SHP77 (cell line): ENCODE measurements at regions not wholly inside any gene's neighbourhood (a gene's known extent, or its start where the extent isn't known, plus 50 kb on each side); places are given as distances from the start of the nearest gene placed in this dataset.

Source experiments
- DNase-seq, 2 experiments: peaks; one replicate each; lab custom pipeline; 2025; lab: John Stamatoyannopoulos, UW

- DNase-seq, result no peak
Observed at GRCh38 chr9:108241384-108242073, 614.3 kb downstream of the ACTL7B start.

DNA sequence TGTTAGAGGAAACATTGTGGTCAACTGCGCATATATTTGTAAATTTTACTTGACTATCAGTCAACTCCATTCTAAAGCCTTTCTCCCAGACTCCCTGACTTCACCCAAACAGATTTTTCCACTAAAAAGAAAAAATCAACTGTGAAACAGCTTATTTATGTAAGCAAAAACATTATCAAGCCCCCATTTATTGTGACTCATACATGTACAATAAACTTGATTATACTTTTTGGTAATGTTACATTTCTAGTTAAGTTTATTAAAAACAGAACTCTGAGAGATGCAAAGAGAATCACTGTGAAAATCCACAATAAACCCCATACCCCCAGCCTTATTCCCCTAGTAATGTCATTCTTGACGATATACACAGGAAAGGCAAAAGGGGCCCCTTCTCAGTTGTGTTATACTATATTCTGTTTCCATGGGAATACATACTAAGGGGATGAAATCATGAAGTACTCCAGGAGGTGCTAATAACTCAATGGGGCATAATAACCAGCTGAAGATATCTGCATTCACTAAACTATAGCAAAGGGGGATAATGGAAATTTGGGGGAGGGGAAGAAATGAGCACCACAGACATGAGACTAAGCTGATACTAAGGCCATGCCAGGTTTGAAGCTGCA lies 616.0 kb downstream of the ACTL7B start:
- no peak for DNase-seq

DNA sequence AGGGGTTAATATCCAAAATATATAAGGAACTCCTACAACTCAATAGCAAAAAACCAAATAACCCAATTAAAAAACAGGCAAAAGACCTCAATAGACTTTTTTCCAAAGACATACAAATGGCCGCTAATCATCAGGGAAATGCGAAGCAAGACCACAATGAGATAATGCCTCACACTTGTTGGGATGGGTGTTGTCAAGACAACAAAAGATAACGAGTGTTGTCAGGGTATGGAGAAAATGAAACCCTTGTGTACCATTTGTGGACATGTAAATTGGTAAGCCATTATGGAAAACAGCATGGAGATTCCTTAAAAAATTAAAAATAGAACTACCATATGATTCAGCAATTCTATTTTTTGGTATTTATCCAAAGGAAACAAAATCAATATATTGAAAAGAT lies 620.2 kb downstream of the ACTL7B start:
- no peak for DNase-seq

- DNase-seq, result no peak
Observed at GRCh38 chr9:108234811-108235210, 621.0 kb downstream of the ACTL7B start.

DNA sequence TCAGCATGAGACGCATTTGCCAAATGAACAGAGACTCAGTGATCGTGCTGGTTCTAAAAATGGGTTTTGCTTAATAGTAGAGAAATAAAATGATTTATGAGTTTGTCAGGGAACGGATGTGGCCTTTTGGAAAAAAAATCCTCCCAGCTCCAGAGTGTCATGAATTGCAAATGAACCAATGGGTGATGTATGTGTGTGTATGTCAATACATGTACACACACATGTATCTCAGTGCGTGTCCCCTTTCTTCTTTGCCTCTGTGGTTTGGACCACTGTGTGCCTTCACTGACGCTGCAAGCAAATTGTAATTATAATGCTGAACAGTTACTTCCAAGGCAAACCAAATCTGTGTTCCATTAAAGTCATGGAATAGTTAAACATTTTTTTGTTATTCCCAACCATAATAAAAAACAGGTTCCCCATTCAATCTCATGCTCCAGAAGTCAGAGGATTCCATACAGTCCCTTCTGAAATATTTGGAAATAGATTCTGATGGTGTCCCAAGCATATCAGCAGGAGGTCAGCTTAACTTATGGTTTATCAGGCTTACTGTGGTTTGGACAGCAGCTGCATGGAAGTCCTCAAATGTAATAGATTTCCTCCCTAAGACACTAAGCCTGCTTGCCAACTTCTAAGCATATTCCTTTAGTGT lies 630.5 kb downstream of the ACTL7B start:
- no peak for DNase-seq

DNA sequence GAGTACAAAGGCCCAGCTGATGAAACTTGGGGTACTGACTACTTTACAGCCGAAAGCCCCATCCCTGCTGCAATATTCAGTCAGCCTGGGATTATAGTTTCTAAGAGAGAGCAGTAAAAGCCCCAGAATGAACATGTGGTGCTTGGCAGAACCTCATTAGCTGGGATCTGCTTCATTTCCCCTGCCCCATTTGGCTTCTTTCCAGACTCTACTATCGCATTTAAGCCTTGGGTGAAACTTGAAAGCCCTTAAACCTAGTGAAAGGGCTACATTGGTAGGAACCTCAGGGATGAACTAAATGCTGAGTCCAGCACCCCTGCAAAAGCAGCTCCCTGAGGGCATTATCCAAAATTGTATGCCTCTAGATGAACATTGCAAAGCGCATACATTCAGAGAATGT lies 631.1 kb downstream of the ACTL7B start:
- DNase-seq, result no peak

- no peak for DNase-seq
Observed at GRCh38 chr9:108219664-108220063, 636.1 kb downstream of the ACTL7B start.

DNA sequence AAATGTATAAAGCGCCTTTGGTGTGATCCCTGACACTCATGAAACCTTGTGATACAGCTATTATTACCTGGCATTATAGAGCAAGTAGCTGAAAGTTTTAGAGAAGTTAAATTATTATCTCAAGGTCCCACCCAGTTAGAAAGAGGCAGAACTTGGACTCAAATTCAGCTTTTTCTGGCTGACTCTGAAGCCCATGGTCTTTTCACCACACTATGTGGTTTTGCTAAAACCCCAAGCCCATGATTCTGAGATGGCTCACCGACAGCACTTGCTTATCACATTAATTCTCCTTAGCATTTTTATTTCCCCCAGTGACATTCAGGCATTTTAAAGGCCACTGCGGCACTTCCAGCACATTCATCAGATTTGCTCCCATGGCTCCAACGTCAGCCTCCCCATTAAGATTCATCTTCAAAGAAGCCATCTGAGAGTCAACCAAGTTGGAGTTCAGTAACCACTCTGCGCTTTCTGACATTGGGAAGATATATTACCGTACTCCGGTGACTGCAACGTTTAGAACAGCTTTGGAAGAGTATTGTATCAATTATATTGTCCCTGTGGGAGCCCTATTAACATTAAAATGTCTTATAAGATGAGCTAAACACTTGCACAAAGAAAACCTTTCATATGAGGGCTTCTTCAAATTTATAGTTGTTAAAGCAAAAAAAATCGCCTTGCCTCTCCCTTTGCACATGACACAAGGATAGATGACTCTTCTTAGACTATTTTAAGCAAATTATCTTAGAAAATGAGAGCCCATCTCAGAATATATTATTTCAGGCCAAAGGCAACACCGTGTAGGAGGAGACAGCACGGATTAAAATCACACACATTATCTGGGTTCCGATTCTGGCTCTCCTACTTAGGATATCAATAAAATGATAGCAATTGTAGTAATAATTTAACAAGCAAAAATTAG lies 638.1 kb downstream of the ACTL7B start:
- DNase-seq, result no peak

GRCh38 chr9:108213511-108213910 lies 642.3 kb downstream of the ACTL7B start:
- DNase-seq, result no peak

- DNase-seq, result no peak
Observed at GRCh38 chr9:108212184-108212583, 643.6 kb downstream of the ACTL7B start.

DNA sequence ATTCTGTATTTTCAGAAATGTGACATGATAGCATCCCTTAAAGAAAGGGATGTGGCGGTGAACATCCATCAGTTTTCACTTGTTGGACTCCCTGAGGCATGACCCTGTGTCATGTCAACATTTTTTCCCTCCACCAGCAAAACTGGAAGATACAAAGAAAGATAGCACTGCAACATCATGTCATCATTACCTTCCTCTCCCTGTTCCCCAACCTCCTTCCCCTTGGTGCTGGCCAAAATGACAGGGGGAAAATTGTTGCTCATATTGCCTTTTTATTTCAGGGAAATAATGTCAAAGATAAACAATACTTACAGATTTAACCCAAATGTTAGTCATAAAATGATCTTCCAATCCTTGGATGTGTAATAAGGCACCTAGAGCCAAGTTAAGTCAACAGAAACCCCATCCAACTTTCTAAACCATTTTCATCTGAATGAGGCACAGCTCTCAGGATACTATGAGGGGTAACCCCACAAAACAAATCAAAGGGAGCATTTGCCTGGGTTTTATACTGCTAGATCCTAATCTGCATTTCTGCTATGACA lies 644.3 kb downstream of the ACTL7B start:
- no peak for DNase-seq

- no peak for DNase-seq
Observed at GRCh38 chr9:108209132-108209685, 646.6 kb downstream of the ACTL7B start.

DNA sequence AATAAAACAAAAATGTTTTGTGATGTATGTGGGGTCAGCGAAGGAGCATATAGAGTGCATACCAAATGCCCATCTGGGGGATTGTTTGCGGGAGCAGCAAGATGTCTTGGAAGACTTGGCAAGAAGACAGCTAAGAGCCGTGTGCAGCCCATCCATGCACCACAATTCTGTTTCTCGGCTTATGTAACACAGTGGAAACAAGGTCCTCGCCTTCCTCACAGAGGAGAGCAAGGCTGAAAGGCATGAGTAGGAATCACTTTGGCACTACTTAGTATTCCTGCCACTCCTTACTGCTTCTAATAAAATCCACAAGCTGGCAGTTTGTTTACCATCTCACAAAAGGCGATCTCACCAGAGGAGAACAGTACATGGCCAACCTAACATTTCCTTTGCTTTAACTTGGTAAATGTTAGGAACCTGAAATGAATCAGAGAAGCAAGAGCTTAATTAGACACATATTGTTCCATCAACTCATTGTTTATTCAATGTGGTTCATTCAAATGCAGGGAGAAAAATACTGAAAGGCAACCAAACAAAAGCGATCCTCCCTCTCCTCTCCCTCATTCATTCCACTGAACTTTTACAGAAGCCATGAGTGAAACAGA lies 648.1 kb downstream of the ACTL7B start:
- no peak for DNase-seq

DNA sequence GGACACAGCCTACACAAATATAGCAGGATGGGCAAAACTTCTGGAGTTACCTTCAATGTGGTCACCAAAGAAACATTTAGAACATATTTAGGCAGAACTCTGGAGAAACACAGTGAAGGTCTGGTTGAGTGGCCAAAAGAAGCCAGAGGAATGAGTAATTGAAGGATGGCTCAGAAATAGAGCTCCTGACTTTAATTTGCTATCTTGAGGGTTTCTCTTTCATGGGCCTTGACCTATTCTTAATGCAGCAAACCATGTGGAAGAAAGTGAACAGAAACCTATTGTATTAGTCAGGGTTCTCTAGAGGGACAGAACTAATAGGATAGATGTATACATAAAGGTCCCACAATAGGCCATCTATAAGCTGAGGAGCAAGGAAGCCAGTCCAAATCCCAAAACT lies 650.5 kb downstream of the ACTL7B start:
- no peak for DNase-seq

GRCh38 chr9:108197899-108198298 lies 657.9 kb downstream of the ACTL7B start:
- DNase-seq, result no peak

GRCh38 chr9:108197008-108197365 lies 658.8 kb downstream of the ACTL7B start:
- no peak for DNase-seq

DNA sequence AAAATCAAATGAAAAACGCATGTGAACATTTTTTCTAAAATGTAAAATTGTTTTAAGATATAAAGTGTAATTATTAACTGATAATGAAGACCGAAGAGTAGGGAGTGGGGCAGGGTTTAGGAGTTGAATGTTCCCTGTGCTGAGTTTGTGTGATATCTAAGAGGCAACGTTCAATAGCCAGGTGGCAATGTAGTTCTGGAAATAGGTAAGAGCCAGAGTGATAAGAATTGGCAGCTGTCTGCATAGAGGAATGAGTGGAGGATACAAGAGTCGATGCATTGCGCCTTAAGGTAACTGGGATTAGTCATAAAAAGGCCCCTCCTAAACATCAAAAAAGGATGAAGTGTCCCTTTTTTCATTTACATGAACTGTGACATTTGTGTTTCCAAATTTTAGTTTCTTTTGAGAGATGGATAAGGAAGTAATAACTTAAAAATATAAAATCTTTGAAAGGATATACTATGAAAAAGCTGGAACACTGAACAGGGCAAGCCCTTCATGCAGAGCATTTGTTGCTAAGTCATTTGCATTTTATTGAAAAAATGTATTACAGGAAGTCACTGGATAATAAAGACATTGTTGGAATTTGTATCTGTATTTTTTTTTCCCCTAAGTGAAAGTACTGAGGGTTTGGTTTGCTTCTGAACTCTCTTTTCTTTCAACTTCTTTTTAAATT lies 659.3 kb downstream of the ACTL7B start:
- no peak for DNase-seq

DNA sequence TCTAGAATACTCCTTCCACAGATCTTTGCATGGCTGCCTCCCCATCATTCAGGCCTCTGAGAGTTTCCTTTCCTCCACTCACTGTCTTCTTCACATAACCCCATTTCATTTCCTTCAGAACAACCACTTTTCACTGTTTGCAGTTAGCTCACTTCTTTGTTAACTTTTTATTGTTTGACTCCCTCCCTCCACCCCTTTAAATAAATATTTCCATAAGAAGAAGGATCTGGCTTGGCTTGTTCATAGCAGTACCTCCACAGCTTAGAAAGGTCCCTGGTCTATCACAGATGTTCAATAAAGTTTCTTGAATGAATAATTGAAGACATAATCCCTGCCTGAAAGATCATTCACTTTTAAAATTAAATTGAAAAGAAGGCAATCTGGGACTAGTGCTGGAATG lies 661.6 kb downstream of the ACTL7B start:
- no peak for DNase-seq

DNA sequence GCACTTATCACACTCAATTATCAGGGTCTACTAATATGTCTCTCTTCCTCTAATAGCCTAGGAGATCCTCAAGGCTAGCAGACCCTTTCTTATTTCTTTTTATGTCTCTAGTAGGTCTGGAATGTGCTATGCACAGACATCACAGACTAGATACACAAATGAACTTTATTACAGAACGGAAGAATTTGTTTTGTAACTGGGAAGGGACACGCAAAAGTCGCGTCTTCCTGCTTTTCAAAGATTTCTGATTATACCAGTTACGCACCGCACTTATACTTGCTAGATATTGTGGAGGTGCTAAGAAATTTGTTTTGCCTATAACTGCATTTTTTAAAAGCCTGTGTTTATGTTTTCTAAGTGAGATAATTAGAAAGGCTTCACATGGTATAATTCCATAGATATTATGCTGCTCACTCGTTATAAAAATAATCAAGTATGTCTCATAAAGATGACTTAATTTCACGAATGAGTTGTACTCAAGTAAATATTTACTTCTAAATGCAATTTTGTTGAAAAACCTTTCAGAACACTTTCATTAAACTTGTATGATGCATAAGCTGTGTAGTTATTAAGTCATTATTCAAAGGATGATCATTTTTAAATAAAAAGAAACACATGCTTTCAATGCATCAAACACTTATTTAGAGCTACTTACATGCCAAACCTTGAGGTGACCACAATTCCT lies 662.6 kb downstream of the ACTL7B start:
- DNase-seq, result no peak

DNA sequence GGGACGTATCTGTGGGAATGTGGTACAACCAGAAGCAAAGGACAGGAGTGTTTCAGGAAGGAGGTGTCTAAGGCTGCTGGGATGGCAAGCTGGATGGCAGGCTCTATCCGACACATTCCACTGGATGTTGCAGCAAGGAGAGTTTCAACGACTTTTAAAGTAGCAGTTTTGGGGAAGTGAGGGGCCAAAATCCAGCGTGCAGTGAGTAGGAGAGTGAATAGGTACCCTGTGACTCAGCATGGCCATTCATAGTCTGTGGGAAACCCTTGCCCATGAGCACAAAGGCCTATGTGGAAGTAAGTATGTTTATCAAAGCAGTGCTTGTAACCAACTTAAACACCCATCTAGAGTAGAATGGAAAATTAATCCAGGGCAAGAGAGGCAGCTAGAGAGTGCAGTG lies 664.7 kb downstream of the ACTL7B start:
- no peak for DNase-seq
